ENCODE measurements at regions not wholly inside any gene's neighbourhood (a gene's known extent, or its start where the extent isn't known, plus 50 kb on each side); places are given as distances from the start of the nearest gene placed in this dataset.
"Not testable (repeated sequence)": the region's sequence is repeated elsewhere in the genome, so short reads cannot be mapped to it uniquely, and the experiment has no call there.

- Histone ChIP-seq H3K4me3 (ENCODE audit: low read depth, low read length) (no peak overlapping the region), H3K27me3 (replicated peaks) (no peaks in the 10 kb centered on the region), H3K36me3 (replicated peaks) (no peaks in the 10 kb centered on the region), H3K27ac (no peak overlapping the region)
- in situ Hi-C loops (cut with HindIII; ENCODE audit: low pct_ligation_motif_present, low sequenced_read_pairs): no loop called here
- TF ChIP-seq CTCF (IDR thresholded peaks at IDR 0.05; ENCODE audit: low read depth, low read length, missing control alignments): no peak
- no peak for DNase-seq
Observed at GRCh38 chr2:210861038-210861665, 304.8 kb downstream of the CPS1 start.

- H3K27ac ChIP-seq: no peak overlapping the region
- H3K27me3 ChIP-seq (replicated peaks): no peaks in the 10 kb centered on the region
- no peak for DNase-seq
- H3K4me3 ChIP-seq (ENCODE audit: low read depth, low read length): no peak overlapping the region
- in situ Hi-C loops (cut with HindIII; ENCODE audit: low pct_ligation_motif_present, low sequenced_read_pairs): no loop called here
- no peak for TF ChIP-seq CTCF (IDR thresholded peaks at IDR 0.05; ENCODE audit: low read depth, low read length, missing control alignments)
- no peaks in the 10 kb centered on the region for H3K36me3 ChIP-seq (replicated peaks)
Observed at GRCh38 chr2:210862283-210863065, 306.1 kb downstream of the CPS1 start.

- no peak for TF ChIP-seq CTCF (IDR thresholded peaks at IDR 0.05; ENCODE audit: low read depth, low read length, missing control alignments)
- H3K27ac ChIP-seq: no peak overlapping the region
- in situ Hi-C loops (cut with HindIII; ENCODE audit: low pct_ligation_motif_present, low sequenced_read_pairs): no loop called here
- H3K36me3 ChIP-seq (replicated peaks): no peaks in the 10 kb centered on the region
- H3K4me3 ChIP-seq (ENCODE audit: low read depth, low read length): no peak overlapping the region
- no peaks in the 10 kb centered on the region for H3K27me3 ChIP-seq (replicated peaks)
- no peak for DNase-seq
Observed at GRCh38 chr2:210863283-210863682, 306.9 kb downstream of the CPS1 start.

GRCh38 chr2:210871566-210871965 is 315.2 kb downstream of the CPS1 start:
- H3K27ac ChIP-seq; H3K36me3 ChIP-seq (replicated peaks); in situ Hi-C loops (cut with HindIII; ENCODE audit: low pct_ligation_motif_present, low sequenced_read_pairs); H3K27me3 ChIP-seq (replicated peaks); H3K4me3 ChIP-seq (ENCODE audit: low read depth, low read length); DNase-seq: not testable (repeated sequence)

GRCh38 chr2:210873631-210874030 is 317.2 kb downstream of the CPS1 start:
- Histone ChIP-seq H3K27ac (no peak overlapping the region), H3K27me3 (replicated peaks) (no peaks in the 10 kb centered on the region), H3K4me3 (ENCODE audit: low read depth, low read length) (no peak overlapping the region), H3K36me3 (replicated peaks) (no peaks in the 10 kb centered on the region)
- no peak for DNase-seq
- no peak for TF ChIP-seq CTCF (IDR thresholded peaks at IDR 0.05; ENCODE audit: low read depth, low read length, missing control alignments)
- in situ Hi-C loops (cut with HindIII; ENCODE audit: low pct_ligation_motif_present, low sequenced_read_pairs): no loop called here

GRCh38 chr2:210884227-210884626 is 327.8 kb downstream of the CPS1 start:
- in situ Hi-C loops (cut with HindIII; ENCODE audit: low pct_ligation_motif_present, low sequenced_read_pairs): no loop called here
- H3K4me3 ChIP-seq (ENCODE audit: low read depth, low read length): no peak overlapping the region
- no peaks in the 10 kb centered on the region for H3K36me3 ChIP-seq (replicated peaks)
- H3K27me3 ChIP-seq (replicated peaks): no peaks in the 10 kb centered on the region
- DNase-seq: no peak
- H3K27ac ChIP-seq: no peak overlapping the region
- TF ChIP-seq CTCF (IDR thresholded peaks at IDR 0.05; ENCODE audit: low read depth, low read length, missing control alignments): no peak
